Psoas muscle (tissue), 7 donors: ENCODE measurements at regions not wholly inside any gene's neighbourhood (a gene's known extent, or its start where the extent isn't known, plus 50 kb on each side); places are given as distances from the start of the nearest gene placed in this dataset.

Source experiments
- ATAC-seq, 4 donors: fragments of 200-7000 bp; cut with Tn5 transposase; one replicate each; pipeline ENCODE4 v1.9.1; 2020; ENCODE audit warnings: moderate library complexity in 3 of 4, mild to moderate bottlenecking in 2 of 4
- DNase-seq, 2 donors: peaks; one replicate each; pipeline ENCODE4 v3.0.0-alpha.2; 2020
- H3K27ac ChIP-seq: fragments of 200-600 bp; one replicate; pipeline ENCODE4 v1.8.0; 2022
- H3K27me3 ChIP-seq, 3 donors: fragments of 200-600 bp in 1 of 3; one replicate each; pipeline versions ENCODE4 v1.6.1 to v1.8.0; 2013 to 2022; ENCODE audit warnings: low read length in 2 of 3, mild to moderate bottlenecking in 2 of 3, moderate library complexity in 1 of 3; ENCODE audit not compliant: insufficient read depth in 3 of 3
- H3K36me3 ChIP-seq, 2 donors: fragments of 200-600 bp in 1 of 2; one replicate each; pipeline versions ENCODE4 v1.6.1 to v1.8.0; 2013 to 2022; ENCODE audit warnings: low read depth in 1 of 2, mild to moderate bottlenecking in 1 of 2, moderate library complexity in 1 of 2; ENCODE audit not compliant: insufficient read depth in 1 of 2
- H3K4me1 ChIP-seq: fragments of 200-600 bp; one replicate; pipeline ENCODE4 v1.8.0; 2022
- H3K4me3 ChIP-seq: fragments of 200-600 bp; one replicate; pipeline ENCODE4 v1.8.0; 2022; ENCODE audit warnings: mild to moderate bottlenecking
- H3K9me3 ChIP-seq: fragments of 200-600 bp; one replicate; pipeline ENCODE4 v1.8.0; 2022
- WGBS, 3 donors: extraction: QIAGEN DNeasy Blood & Tissue Kit; methylation state at CpG; one replicate each; pipeline versions ENCODE4 v1.1.6 to v1.1.7; 2013; 5-methylcytosine and 5-hydroxymethylcytosine counted together
- intact Hi-C, 2 donors: fragments of 100-400 bp; cut with DNase I; formaldehyde crosslinking; loops; one replicate each; pipeline versions ENCODE4 v1.11.0 to v1.14.2; 2022
- TF ChIP-seq, protein P1 (sequence below): fragments of 200-600 bp; IDR thresholded peaks from one replicate; pipeline ENCODE4 v1.8.0; 2022; ENCODE audit warnings: antibody characterized with exemption
- donor health status: healthy with polysubstance abuse.
- donor health status: DM: no; HTN: no; CAD: no; lungs with moderate emphysema.
- donor health status: Bipolar disorder and iron deficiency.
- donor health status: healthy.
- donor health status: DM: yes; HTN: yes; CAD: no.
- donor health status: DM: no; HTN: no; CAD: no.
- donor health status: DM: yes; HTN: yes; CAD: no.

DNA sequence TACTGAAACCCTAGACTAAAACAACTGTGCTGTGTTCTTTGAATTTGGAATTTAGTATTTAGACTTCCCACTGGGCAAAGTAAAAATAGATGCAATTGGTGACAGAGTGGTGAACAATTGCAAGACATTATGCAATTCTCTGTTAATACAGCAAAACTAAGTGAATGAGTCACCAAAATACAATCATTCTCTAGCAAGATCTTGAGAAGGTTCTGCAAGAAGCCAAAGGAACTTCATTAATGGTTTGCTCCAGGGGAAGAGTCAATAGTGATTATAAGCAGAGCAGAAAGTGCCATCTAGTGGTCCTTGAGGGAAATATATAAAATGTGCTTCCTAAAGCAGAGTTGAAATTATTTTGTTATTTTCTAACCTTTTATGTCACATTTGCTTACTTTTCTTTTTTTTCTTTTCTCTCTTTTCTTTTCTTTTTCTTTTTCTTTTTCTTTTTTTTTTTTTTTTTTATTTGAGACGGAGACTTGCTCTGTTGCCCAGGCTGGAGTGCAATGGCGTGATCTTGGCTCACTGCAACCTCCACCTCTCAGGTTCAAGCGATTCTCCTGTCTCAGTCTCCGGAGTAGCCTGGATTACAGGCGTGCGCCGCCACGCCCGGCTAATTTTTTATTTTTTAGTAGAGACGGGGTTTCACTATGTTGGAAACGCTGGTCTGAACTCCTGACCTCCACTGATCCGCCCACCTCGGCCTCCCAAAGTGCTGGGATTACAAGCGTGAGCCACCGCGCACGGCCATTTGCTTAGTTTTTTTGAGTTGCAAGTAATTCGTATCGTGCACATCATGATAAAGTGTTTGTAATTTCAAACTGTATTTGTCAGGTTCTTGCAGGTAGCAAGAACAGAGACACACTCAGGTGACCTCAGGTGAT is 99.2 kb downstream of the CTH start:
- intact Hi-C loops: loop anchor here (2.0 to 10.0 kb wide), 3 partner anchors 73 to 377 kb away; no protein-coding TSS in a partner anchor
- Histone ChIP-seq H3K27ac (no peak overlapping the region), H3K9me3 (no peaks in the 10 kb centered on the region), H3K4me1 (no peaks in the 10 kb centered on the region), H3K4me3 (no peak overlapping the region), H3K27me3 (no peaks in the 10 kb centered on the region), H3K36me3 (no peaks in the 10 kb centered on the region)
- TF ChIP-seq, protein P1, sequence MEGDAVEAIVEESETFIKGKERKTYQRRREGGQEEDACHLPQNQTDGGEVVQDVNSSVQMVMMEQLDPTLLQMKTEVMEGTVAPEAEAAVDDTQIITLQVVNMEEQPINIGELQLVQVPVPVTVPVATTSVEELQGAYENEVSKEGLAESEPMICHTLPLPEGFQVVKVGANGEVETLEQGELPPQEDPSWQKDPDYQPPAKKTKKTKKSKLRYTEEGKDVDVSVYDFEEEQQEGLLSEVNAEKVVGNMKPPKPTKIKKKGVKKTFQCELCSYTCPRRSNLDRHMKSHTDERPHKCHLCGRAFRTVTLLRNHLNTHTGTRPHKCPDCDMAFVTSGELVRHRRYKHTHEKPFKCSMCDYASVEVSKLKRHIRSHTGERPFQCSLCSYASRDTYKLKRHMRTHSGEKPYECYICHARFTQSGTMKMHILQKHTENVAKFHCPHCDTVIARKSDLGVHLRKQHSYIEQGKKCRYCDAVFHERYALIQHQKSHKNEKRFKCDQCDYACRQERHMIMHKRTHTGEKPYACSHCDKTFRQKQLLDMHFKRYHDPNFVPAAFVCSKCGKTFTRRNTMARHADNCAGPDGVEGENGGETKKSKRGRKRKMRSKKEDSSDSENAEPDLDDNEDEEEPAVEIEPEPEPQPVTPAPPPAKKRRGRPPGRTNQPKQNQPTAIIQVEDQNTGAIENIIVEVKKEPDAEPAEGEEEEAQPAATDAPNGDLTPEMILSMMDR: peak; percentile 70
- 53 to 61% (median 59%) methylated on average over 19 of the region's 19 CpGs for WGBS, 3 donors
- ATAC-seq: peak; percentile 57 to 84 (median 72)
- DNase-seq: no peak

DNA sequence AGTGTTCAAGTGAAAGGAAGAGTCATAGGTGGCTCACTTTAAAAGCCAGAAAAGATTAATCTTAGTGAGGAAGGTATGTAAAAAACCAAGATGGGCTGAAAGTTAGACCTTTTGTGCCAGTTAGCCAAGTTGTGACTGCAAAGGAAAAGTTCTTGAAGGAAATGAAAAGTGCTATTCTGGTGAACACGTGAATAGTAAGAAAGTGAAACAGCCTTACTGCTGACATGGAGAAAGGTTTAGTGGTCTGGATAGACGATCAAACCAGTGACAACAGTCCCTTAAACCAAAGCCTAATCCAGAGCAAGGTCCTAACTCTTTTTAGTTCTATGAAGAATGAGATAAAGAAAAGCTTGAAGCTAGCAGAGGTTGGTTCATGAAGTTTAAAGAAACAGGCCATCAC is 106.4 kb downstream of the CTH start:
- DNase-seq (no peak), ATAC-seq (no peak)
- no peaks in the 10 kb centered on the region for H3K36me3 ChIP-seq
- intact Hi-C loops: loop anchor here in 1 of 2 donors (10.0 kb wide), 1 partner anchor 383 kb away; no protein-coding TSS in a partner anchor
- WGBS, 3 donors: 72 to 87% (median 73%) methylated on average over 2 of the region's 2 CpGs
- H3K27me3 ChIP-seq: no peaks in the 10 kb centered on the region
- no peaks in the 10 kb centered on the region for H3K9me3 ChIP-seq
- no peak overlapping the region for H3K4me3 ChIP-seq
- no peaks in the 10 kb centered on the region for H3K4me1 ChIP-seq
- TF ChIP-seq, protein P1: no peak
- H3K27ac ChIP-seq: no peak overlapping the region

- Histone ChIP-seq H3K36me3 (no peaks in the 10 kb centered on the region), H3K27me3 (no peaks in the 10 kb centered on the region), H3K9me3 (no peaks in the 10 kb centered on the region), H3K27ac (no peak overlapping the region), H3K4me1 (no peaks in the 10 kb centered on the region), H3K4me3 (no peak overlapping the region)
- DNase-seq: no peak
- TF ChIP-seq, protein P1: no peak
- 94 to 97% (median 96%) methylated on average over 1 of the region's 1 CpG for WGBS, 3 donors
- ATAC-seq: no peak
- intact Hi-C loops: loop anchor here in 1 of 2 donors (10.0 kb wide), 1 partner anchor 383 kb away; no protein-coding TSS in a partner anchor
Observed at GRCh38 chr1:70518106-70518505, 107.0 kb downstream of the CTH start.

GRCh38 chr1:70528590-70529333 is 117.7 kb downstream of the CTH start:
- DNase-seq: no peak

More at GRCh38 chr1:70528590-70529333, 117.7 kb downstream of the CTH start:
- Histone ChIP-seq H3K36me3 (no peaks in the 10 kb centered on the region), H3K4me3 (no peak overlapping the region), H3K9me3 (no peaks in the 10 kb centered on the region), H3K27ac (no peak overlapping the region), H3K4me1 (no peaks in the 10 kb centered on the region), H3K27me3 (no peaks in the 10 kb centered on the region)
- ATAC-seq: peak in 2 of 4 donors; percentile 62 to 73
- WGBS, 3 donors: 33 to 38% (median 37%) methylated on average over 12 of the region's 12 CpGs
- intact Hi-C loops: loop anchor here (2.0 to 5.0 kb wide), 2 partner anchors 519 to 522 kb away; partner anchors contain the start of gene PTGER3 (in 1 of the 2)
- TF ChIP-seq, protein P1: peak; percentile 46
